AG10803 (cell line): ENCODE measurements at regions not wholly inside any gene's neighbourhood (a gene's known extent, or its start where the extent isn't known, plus 50 kb on each side); places are given as distances from the start of the nearest gene placed in this dataset.
A peak's percentile ranks its signal among the peaks of the same experiment; 100 is the strongest.

Source experiments
- DNase-seq: peaks from one replicate; pipeline ENCODE4 v3.0.0; 2010; ENCODE audit warnings: low read depth
- H3K4me3 ChIP-seq: 2 replicates; pipeline ENCODE4 v1.5.1; 2011; ENCODE audit warnings: mild to moderate bottlenecking, low read length, control low read depth
- CTCF ChIP-seq: conservative IDR thresholded peaks from 2 replicates; pipeline ENCODE4 v1.5.1; 2011; ENCODE audit warnings: mild to moderate bottlenecking, low read length, control low read depth, inconsistent platforms

GRCh38 chr3:30253832-30254231 is 352.6 kb upstream of the TGFBR2 start:
- H3K4me3 ChIP-seq = no peak overlapping the region
- DNase-seq = no peak
- no peak for TF ChIP-seq CTCF

GRCh38 chr3:30256474-30256873 is 349.9 kb upstream of the TGFBR2 start:
- peak; percentile 28 for DNase-seq
- no peak overlapping the region for H3K4me3 ChIP-seq
- TF ChIP-seq CTCF = no peak

- TF ChIP-seq CTCF = no peak
- DNase-seq = no peak
- H3K4me3 ChIP-seq = no peak overlapping the region
These were observed 347.7 kb upstream of the TGFBR2 start for GRCh38 chr3:30258426-30259392.

- no peak overlapping the region for H3K4me3 ChIP-seq
- no peak for TF ChIP-seq CTCF
- DNase-seq = no peak
These were observed 346.7 kb upstream of the TGFBR2 start for GRCh38 chr3:30259730-30260129.

- no peak for TF ChIP-seq CTCF
- no peak overlapping the region for H3K4me3 ChIP-seq
- peak; percentile 36 for DNase-seq
These were observed 345.6 kb upstream of the TGFBR2 start for GRCh38 chr3:30260762-30261161.

GRCh38 chr3:30263238-30263924 is 343.0 kb upstream of the TGFBR2 start:
- H3K4me3 ChIP-seq = no peak overlapping the region
- DNase-seq = no peak
- TF ChIP-seq CTCF = no peak
